ENCODE measurements at regions not wholly inside any gene's neighbourhood (a gene's known extent, or its start where the extent isn't known, plus 50 kb on each side); places are given as distances from the start of the nearest gene placed in this dataset.

GRCh38 chr5:34550247-34550646 lies 105.9 kb upstream of the RAI14 start:
- no peak for DNase-seq (ENCODE audit: low spot score)
- TF ChIP-seq CTCF (IDR thresholded peaks at IDR 0.05; ENCODE audit: extremely low read depth, missing control alignments): no peak

- no peak for TF ChIP-seq CTCF (IDR thresholded peaks at IDR 0.05; ENCODE audit: extremely low read depth, missing control alignments)
- no peak for DNase-seq (ENCODE audit: low spot score)
These were observed 105.2 kb upstream of the RAI14 start for GRCh38 chr5:34550964-34551363.

- DNase-seq (ENCODE audit: low spot score): no peak
- no peak for TF ChIP-seq CTCF (IDR thresholded peaks at IDR 0.05; ENCODE audit: extremely low read depth, missing control alignments)
These were observed 104.2 kb upstream of the RAI14 start for GRCh38 chr5:34551911-34552433.

GRCh38 chr5:34552686-34553085 lies 103.4 kb upstream of the RAI14 start:
- no peak for DNase-seq (ENCODE audit: low spot score)
- TF ChIP-seq CTCF (IDR thresholded peaks at IDR 0.05; ENCODE audit: extremely low read depth, missing control alignments): no peak

- DNase-seq (ENCODE audit: low spot score): no peak
- no peak for TF ChIP-seq CTCF (IDR thresholded peaks at IDR 0.05; ENCODE audit: extremely low read depth, missing control alignments)
These were observed 102.5 kb upstream of the RAI14 start for GRCh38 chr5:34553581-34553980.

- DNase-seq (ENCODE audit: low spot score): no peak
- TF ChIP-seq CTCF (IDR thresholded peaks at IDR 0.05; ENCODE audit: extremely low read depth, missing control alignments): no peak
These were observed 101.5 kb upstream of the RAI14 start for GRCh38 chr5:34554641-34555040.

- TF ChIP-seq CTCF (IDR thresholded peaks at IDR 0.05; ENCODE audit: extremely low read depth, missing control alignments): no peak
- no peak for DNase-seq (ENCODE audit: low spot score)
These were observed 100.2 kb upstream of the RAI14 start for GRCh38 chr5:34555699-34556508.

All from GM20000 (cell line).